GM23248 (cell line): ENCODE measurements at regions not wholly inside any gene's neighbourhood (a gene's known extent, or its start where the extent isn't known, plus 50 kb on each side); places are given as distances from the start of the nearest gene placed in this dataset.

ENCODE experiments used
- DNase-seq: peaks from one replicate; pipeline ENCODE4 v3.0.0-alpha.2; 2015
- H2AFZ ChIP-seq: fragments of 200-600 bp; sonication (generic); 2 replicates; pipeline ENCODE4 v1.6.1; 2016; ENCODE audit warnings: antibody characterized with exemption
- H3F3A ChIP-seq: fragments of 200-600 bp; sonication (generic); 2 replicates; pipeline ENCODE4 v1.6.1; 2016; ENCODE audit warnings: mild to moderate bottlenecking, antibody characterized with exemption, mixed run types; ENCODE audit not compliant: insufficient read depth
- H3K27ac ChIP-seq: fragments of 200-600 bp; sonication (generic); 2 replicates; pipeline ENCODE4 v1.5.1; 2016; ENCODE audit warnings: mild to moderate bottlenecking
- H3K27me3 ChIP-seq: fragments of 200-600 bp; sonication (generic); replicated peaks from 2 replicates; pipeline ENCODE4 v1.6.1; 2016; ENCODE audit warnings: mild to moderate bottlenecking; ENCODE audit not compliant: insufficient read depth
- H3K36me3 ChIP-seq: fragments of 200-600 bp; sonication (generic); 2 replicates; pipeline ENCODE4 v1.6.1; 2016; ENCODE audit warnings: low read depth, mild to moderate bottlenecking
- H3K4me1 ChIP-seq: fragments of 200-600 bp; sonication (generic); 2 replicates; pipeline ENCODE4 v1.6.1; 2016; ENCODE audit warnings: mild to moderate bottlenecking; ENCODE audit not compliant: insufficient read depth
- H3K4me2 ChIP-seq: fragments of 200-600 bp; sonication (generic); one replicate; pipeline ENCODE4 v1.6.1; 2016; ENCODE audit warnings: mild to moderate bottlenecking; ENCODE audit not compliant: unreplicated experiment
- H3K4me3 ChIP-seq: fragments of 200-600 bp; sonication (generic); 2 replicates; pipeline ENCODE4 v1.5.1; 2016; ENCODE audit warnings: mild to moderate bottlenecking
- H3K79me2 ChIP-seq: fragments of 200-600 bp; sonication (generic); 2 replicates; pipeline ENCODE4 v1.6.1; 2016; ENCODE audit warnings: mild to moderate bottlenecking; ENCODE audit not compliant: insufficient read depth
- H3K9ac ChIP-seq: fragments of 200-600 bp; sonication (generic); 2 replicates; pipeline ENCODE4 v1.6.1; 2016; ENCODE audit warnings: mild to moderate bottlenecking
- H3K9me2 ChIP-seq: fragments of 200-600 bp; sonication (generic); 2 replicates; pipeline ENCODE4 v1.6.1; 2016; ENCODE audit warnings: mixed run types, mild to moderate bottlenecking, moderate library complexity; ENCODE audit not compliant: insufficient read depth
- H3K9me3 ChIP-seq: fragments of 200-600 bp; sonication (generic); one replicate; pipeline ENCODE4 v1.6.1; 2017; ENCODE audit warnings: low read depth
- H4K20me1 ChIP-seq: fragments of 200-600 bp; sonication (generic); 2 replicates; pipeline ENCODE4 v1.6.0; 2016; ENCODE audit not compliant: insufficient read depth
- EZH2 ChIP-seq: fragments of 200-600 bp; sonication (generic); IDR thresholded peaks from 2 replicates; pipeline ENCODE4 v1.6.1; 2018; ENCODE audit warnings: antibody characterized with exemption, mild to moderate bottlenecking; ENCODE audit not compliant: insufficient read depth, poor library complexity, severe bottlenecking
- EZH2phosphoT487 ChIP-seq: fragments of 200-600 bp; sonication (generic); IDR thresholded peaks from 2 replicates; pipeline ENCODE4 v1.6.1; 2018; ENCODE audit warnings: antibody characterized with exemption, moderate library complexity, mild to moderate bottlenecking, low read depth; ENCODE audit not compliant: insufficient read depth
- WGBS, 2 experiments: methylation state at CpG; one replicate each; pipeline ENCODE4 v1.1.6; 2015 to 2017; ENCODE audit warnings: low lambda C conversion rate in 2 of 2, low coverage in 1 of 2; ENCODE audit errors: missing lambda C conversion rate in 2 of 2; 5-methylcytosine and 5-hydroxymethylcytosine counted together
- in situ Hi-C: fragments of 300-500 bp; cut with MboI; formaldehyde crosslinking; loops from 2 replicates; pipeline ENCODE4 v1.15.0; 2020

GRCh38 chr10:2212244-2212834 lies 475.0 kb upstream of the ADARB2 start:
- no peak for DNase-seq
- Histone ChIP-seq H3K36me3 (no peaks in the 10 kb centered on the region), H3K9me2 (no peaks in the 10 kb centered on the region), H3K9ac (no peak overlapping the region), H3K9me3 (no peaks in the 10 kb centered on the region), H3K4me3 (no peak overlapping the region), H3F3A (no peaks in the 10 kb centered on the region), H3K27ac (no peak overlapping the region), H2AFZ (no peak overlapping the region), H3K4me2 (no peak overlapping the region), H3K79me2 (no peaks in the 10 kb centered on the region), H4K20me1 (no peaks in the 10 kb centered on the region), H3K4me1 (no peaks in the 10 kb centered on the region), H3K27me3 (no peaks in the 10 kb centered on the region)
- WGBS, 2 experiments, result 57 to 63% methylated on average over 11 of the region's 11 CpGs
- TF ChIP-seq EZH2 (no peak), EZH2phosphoT487 (no peak)
- in situ Hi-C loops, result no loop called here

GRCh38 chr10:2210088-2210487 lies 472.8 kb upstream of the ADARB2 start:
- in situ Hi-C loops, result no loop called here
- Histone ChIP-seq H3K4me3 (no peak overlapping the region), H3K27ac (no peak overlapping the region), H3K27me3 (no peaks in the 10 kb centered on the region), H4K20me1 (no peaks in the 10 kb centered on the region), H3K9me3 (no peaks in the 10 kb centered on the region), H3K4me1 (no peaks in the 10 kb centered on the region), H3K79me2 (no peaks in the 10 kb centered on the region), H3K9me2 (no peaks in the 10 kb centered on the region), H2AFZ (no peak overlapping the region), H3K4me2 (no peak overlapping the region), H3F3A (no peaks in the 10 kb centered on the region), H3K36me3 (no peaks in the 10 kb centered on the region), H3K9ac (no peak overlapping the region)
- 17 to 19% methylated on average over 7 of the region's 7 CpGs for WGBS, 2 experiments
- TF ChIP-seq EZH2 (no peak), EZH2phosphoT487 (no peak)
- no peak for DNase-seq

- Histone ChIP-seq H4K20me1 (no peaks in the 10 kb centered on the region), H3K27ac (no peak overlapping the region), H3K9me3 (no peaks in the 10 kb centered on the region), H3K4me3 (no peak overlapping the region), H3K27me3 (no peaks in the 10 kb centered on the region), H3K4me1 (no peaks in the 10 kb centered on the region), H3K9ac (no peak overlapping the region), H3K79me2 (no peaks in the 10 kb centered on the region), H3K36me3 (no peaks in the 10 kb centered on the region), H2AFZ (no peak overlapping the region), H3F3A (no peaks in the 10 kb centered on the region), H3K9me2 (no peaks in the 10 kb centered on the region), H3K4me2 (no peak overlapping the region)
- 26 to 34% methylated on average over 7 of the region's 7 CpGs for WGBS, 2 experiments
- TF ChIP-seq EZH2phosphoT487 (no peak), EZH2 (no peak)
- in situ Hi-C loops, result no loop called here
- DNase-seq, result no peak
Measured at GRCh38 chr10:2208106-2208505, 470.8 kb upstream of the ADARB2 start.

GRCh38 chr10:2207246-2207922 lies 470.1 kb upstream of the ADARB2 start:
- TF ChIP-seq EZH2phosphoT487 (no peak), EZH2 (no peak)
- H3K4me2 ChIP-seq, result no peak overlapping the region
- no peaks in the 10 kb centered on the region for H3K27me3 ChIP-seq
- 47 to 48% methylated on average over 27 of the region's 27 CpGs for WGBS, 2 experiments
- H2AFZ ChIP-seq, result no peak overlapping the region
- H3K9ac ChIP-seq, result no peak overlapping the region
- no peak overlapping the region for H3K4me3 ChIP-seq
- no peaks in the 10 kb centered on the region for H3K36me3 ChIP-seq
- H3F3A ChIP-seq, result no peaks in the 10 kb centered on the region
- no peak for DNase-seq
- H3K9me3 ChIP-seq, result no peaks in the 10 kb centered on the region
- H3K27ac ChIP-seq, result no peak overlapping the region
- in situ Hi-C loops, result no loop called here
- H3K79me2 ChIP-seq, result no peaks in the 10 kb centered on the region
- H3K4me1 ChIP-seq, result no peaks in the 10 kb centered on the region
- no peaks in the 10 kb centered on the region for H3K9me2 ChIP-seq
- no peaks in the 10 kb centered on the region for H4K20me1 ChIP-seq
